Neural cell (in vitro differentiated cells): ENCODE measurements at regions not wholly inside any gene's neighbourhood (a gene's known extent, or its start where the extent isn't known, plus 50 kb on each side); places are given as distances from the start of the nearest gene placed in this dataset.
"Not testable (repeated sequence)": the region's sequence is repeated elsewhere in the genome, so short reads cannot be mapped to it uniquely, and the experiment has no call there.

ENCODE experiments used
- H2AFZ ChIP-seq: fragments of 200-600, 300-800 bp; sonication (generic), shearing (Covaris generic); 2 replicates; pipeline ENCODE4 v1.6.0; 2014; ENCODE audit warnings: low read depth, mild to moderate bottlenecking, antibody characterized with exemption, low read length, moderate library complexity
- H3F3A ChIP-seq: fragments of 200-600 bp; shearing (Covaris generic); 2 replicates; pipeline ENCODE4 v1.6.1; 2016; ENCODE audit warnings: mild to moderate bottlenecking, moderate library complexity, mixed read lengths, antibody characterized with exemption, low read length; ENCODE audit not compliant: insufficient read depth, poor library complexity, severe bottlenecking
- H3K27ac ChIP-seq: fragments of 200-600, 300-800 bp; sonication (generic), shearing (Covaris generic); 2 replicates; pipeline ENCODE4 v1.5.1; 2014; ENCODE audit warnings: mild to moderate bottlenecking, low read length, moderate library complexity
- H3K27me3 ChIP-seq: fragments of 300-800, 200-600 bp; sonication (generic), shearing (Covaris generic); 2 replicates; pipeline ENCODE4 v1.6.0; 2014; ENCODE audit warnings: mild to moderate bottlenecking, low read depth, low read length, moderate library complexity; ENCODE audit not compliant: insufficient read depth
- H3K36me3 ChIP-seq: fragments of 300-800, 200-600 bp; sonication (generic), shearing (Covaris generic); 2 replicates; pipeline ENCODE4 v1.5.1; 2014; ENCODE audit warnings: mild to moderate bottlenecking, antibody characterized with exemption, low read length, moderate library complexity; ENCODE audit not compliant: insufficient read depth
- H3K4me2 ChIP-seq: fragments of 300-800, 200-600 bp; sonication (generic), shearing (Covaris generic); 2 replicates; pipeline ENCODE4 v1.6.0; 2014; ENCODE audit warnings: mild to moderate bottlenecking, low read length
- H3K4me3 ChIP-seq: fragments of 300-800, 200-600 bp; sonication (generic), shearing (Covaris generic); 2 replicates; pipeline ENCODE4 v1.5.1; 2014; ENCODE audit warnings: mild to moderate bottlenecking, low read length, moderate library complexity
- H3K79me2 ChIP-seq: fragments of 200-600 bp; shearing (Covaris generic); replicated peaks from 2 replicates; pipeline ENCODE4 v1.6.0; 2014; ENCODE audit warnings: mild to moderate bottlenecking, low read length, moderate library complexity; ENCODE audit not compliant: insufficient read depth
- H3K9ac ChIP-seq: fragments of 300-800, 200-600 bp; sonication (generic), shearing (Covaris generic); 2 replicates; pipeline ENCODE4 v1.6.1; 2016; ENCODE audit warnings: mild to moderate bottlenecking, low read length, mixed read lengths
- H3K9me2 ChIP-seq: fragments of 200-600 bp; shearing (Covaris generic); 2 replicates; pipeline ENCODE4 v1.6.1; 2016; ENCODE audit warnings: mild to moderate bottlenecking, low read length, mixed read lengths; ENCODE audit not compliant: insufficient read depth
- H3K9me3 ChIP-seq: fragments of 200-600, 300-800 bp; sonication (generic), shearing (Covaris generic); 2 replicates; pipeline ENCODE4 v1.6.1; 2016; ENCODE audit warnings: mild to moderate bottlenecking, mixed run types, low read length, moderate library complexity, mixed read lengths
- H4K20me1 ChIP-seq: fragments of 200-600 bp; shearing (Covaris generic); 2 replicates; pipeline ENCODE4 v1.6.1; 2016; ENCODE audit warnings: mild to moderate bottlenecking, mixed run types; ENCODE audit not compliant: insufficient read depth
- EP300 ChIP-seq: fragments of 450-650 bp; conservative IDR thresholded peaks from 2 replicates; pipeline ENCODE4 v1.6.1; 2014; ENCODE audit warnings: antibody characterized with exemption, mild to moderate bottlenecking, moderate library complexity; ENCODE audit not compliant: poor library complexity, severe bottlenecking
- EZH2 ChIP-seq: fragments of 200-600, 300-800 bp; shearing (Covaris generic), sonication (generic); IDR thresholded peaks from 2 replicates; pipeline ENCODE4 v1.6.1; 2014; ENCODE audit warnings: antibody characterized with exemption, low read length, borderline replicate concordance, mild to moderate bottlenecking; ENCODE audit not compliant: insufficient read depth, poor library complexity, severe bottlenecking
- MXI1 ChIP-seq: fragments of 450-650 bp; conservative IDR thresholded peaks from 2 replicates; pipeline ENCODE4 v1.6.1; 2014; ENCODE audit warnings: antibody characterized with exemption, mild to moderate bottlenecking; ENCODE audit not compliant: poor library complexity, severe bottlenecking
- POLR2AphosphoS5 ChIP-seq: IDR thresholded peaks from 2 replicates; pipeline ENCODE4 v1.6.1; 2012
- RAD21 ChIP-seq: fragments of 450-650 bp; conservative IDR thresholded peaks from 2 replicates; pipeline ENCODE4 v1.6.1; 2014; ENCODE audit warnings: antibody characterized with exemption, mild to moderate bottlenecking, moderate library complexity
- SMC3 ChIP-seq: fragments of 450-650 bp; conservative IDR thresholded peaks from 2 replicates; pipeline ENCODE4 v1.6.1; 2014; ENCODE audit warnings: antibody characterized with exemption, mild to moderate bottlenecking, moderate library complexity; ENCODE audit not compliant: poor library complexity
- TAF1 ChIP-seq: IDR thresholded peaks from 2 replicates; pipeline ENCODE4 v1.6.1; 2012; ENCODE audit warnings: low read depth
- TF ChIP-seq, protein P1 (sequence below): fragments of 450-650 bp; IDR thresholded peaks from 2 replicates; pipeline ENCODE4 v1.5.1; 2014; ENCODE audit warnings: antibody characterized with exemption, mild to moderate bottlenecking, moderate library complexity; ENCODE audit not compliant: poor library complexity, severe bottlenecking
- TF ChIP-seq, protein P2 (sequence below): IDR thresholded peaks from 2 replicates; pipeline ENCODE4 v1.6.1; 2012; ENCODE audit warnings: borderline replicate concordance

DNA sequence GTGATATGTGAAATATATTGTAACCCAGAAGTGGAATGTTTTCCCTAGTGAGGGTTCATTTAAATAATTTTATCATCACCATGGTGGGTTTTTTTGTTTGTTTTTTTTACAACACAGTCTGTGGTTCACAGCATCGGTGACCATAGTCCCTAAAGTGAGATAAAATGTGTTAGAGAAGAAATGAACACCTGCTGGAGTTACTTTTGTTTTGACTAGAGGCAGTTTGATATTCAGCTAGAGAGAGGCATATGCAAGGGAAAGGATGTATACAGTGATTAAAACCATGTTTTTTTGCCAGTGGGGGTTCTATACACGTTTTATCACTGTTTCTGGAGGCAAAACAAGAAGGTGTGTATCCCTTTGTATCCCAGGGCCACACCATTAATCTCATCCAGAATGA, 541.5 kb downstream of the PCDH7 start:
- Histone ChIP-seq H3K9me3 (no peaks in the 10 kb centered on the region), H3K4me3 (no peak overlapping the region), H3K9me2 (no peaks in the 10 kb centered on the region), H4K20me1 (no peaks in the 10 kb centered on the region), H3K4me2 (no peak overlapping the region), H2AFZ (no peak overlapping the region), H3K79me2 (no peaks in the 10 kb centered on the region), H3F3A (no peaks in the 10 kb centered on the region), H3K36me3 (no peaks in the 10 kb centered on the region), H3K9ac (no peak overlapping the region), H3K27me3 (no peaks in the 10 kb centered on the region), H3K27ac (no peak overlapping the region)
- TF ChIP-seq RAD21, result no peak
- TF ChIP-seq, protein P1, sequence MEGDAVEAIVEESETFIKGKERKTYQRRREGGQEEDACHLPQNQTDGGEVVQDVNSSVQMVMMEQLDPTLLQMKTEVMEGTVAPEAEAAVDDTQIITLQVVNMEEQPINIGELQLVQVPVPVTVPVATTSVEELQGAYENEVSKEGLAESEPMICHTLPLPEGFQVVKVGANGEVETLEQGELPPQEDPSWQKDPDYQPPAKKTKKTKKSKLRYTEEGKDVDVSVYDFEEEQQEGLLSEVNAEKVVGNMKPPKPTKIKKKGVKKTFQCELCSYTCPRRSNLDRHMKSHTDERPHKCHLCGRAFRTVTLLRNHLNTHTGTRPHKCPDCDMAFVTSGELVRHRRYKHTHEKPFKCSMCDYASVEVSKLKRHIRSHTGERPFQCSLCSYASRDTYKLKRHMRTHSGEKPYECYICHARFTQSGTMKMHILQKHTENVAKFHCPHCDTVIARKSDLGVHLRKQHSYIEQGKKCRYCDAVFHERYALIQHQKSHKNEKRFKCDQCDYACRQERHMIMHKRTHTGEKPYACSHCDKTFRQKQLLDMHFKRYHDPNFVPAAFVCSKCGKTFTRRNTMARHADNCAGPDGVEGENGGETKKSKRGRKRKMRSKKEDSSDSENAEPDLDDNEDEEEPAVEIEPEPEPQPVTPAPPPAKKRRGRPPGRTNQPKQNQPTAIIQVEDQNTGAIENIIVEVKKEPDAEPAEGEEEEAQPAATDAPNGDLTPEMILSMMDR, result no peak
- TF ChIP-seq EP300, result no peak
- TF ChIP-seq POLR2AphosphoS5, result no peak

DNA sequence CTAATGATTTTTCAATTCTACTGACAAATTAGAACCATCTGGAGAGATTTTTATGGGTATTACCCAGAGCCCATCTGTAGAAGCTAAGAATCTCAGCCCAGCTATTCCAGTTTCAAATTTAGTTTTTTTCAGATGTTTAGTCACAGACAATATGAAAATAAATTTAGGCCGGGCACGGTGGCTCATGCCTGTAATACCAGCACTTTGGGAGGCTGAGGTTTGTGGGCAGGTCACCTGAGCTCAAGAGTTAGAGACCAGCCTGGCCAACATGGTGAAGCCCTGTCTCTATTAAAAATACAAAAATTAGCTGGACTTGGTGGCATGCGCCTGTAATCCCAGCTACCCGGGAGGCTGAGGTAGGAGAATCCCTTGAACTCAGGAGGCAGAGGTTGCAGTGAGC, 545.9 kb downstream of the PCDH7 start:
- H3K4me3 ChIP-seq, H3K4me2 ChIP-seq, H3K9me2 ChIP-seq, H3F3A ChIP-seq, H3K36me3 ChIP-seq, H4K20me1 ChIP-seq, H2AFZ ChIP-seq, H3K27ac ChIP-seq, H3K27me3 ChIP-seq, H3K9me3 ChIP-seq, H3K79me2 ChIP-seq, H3K9ac ChIP-seq: not testable (repeated sequence)

DNA sequence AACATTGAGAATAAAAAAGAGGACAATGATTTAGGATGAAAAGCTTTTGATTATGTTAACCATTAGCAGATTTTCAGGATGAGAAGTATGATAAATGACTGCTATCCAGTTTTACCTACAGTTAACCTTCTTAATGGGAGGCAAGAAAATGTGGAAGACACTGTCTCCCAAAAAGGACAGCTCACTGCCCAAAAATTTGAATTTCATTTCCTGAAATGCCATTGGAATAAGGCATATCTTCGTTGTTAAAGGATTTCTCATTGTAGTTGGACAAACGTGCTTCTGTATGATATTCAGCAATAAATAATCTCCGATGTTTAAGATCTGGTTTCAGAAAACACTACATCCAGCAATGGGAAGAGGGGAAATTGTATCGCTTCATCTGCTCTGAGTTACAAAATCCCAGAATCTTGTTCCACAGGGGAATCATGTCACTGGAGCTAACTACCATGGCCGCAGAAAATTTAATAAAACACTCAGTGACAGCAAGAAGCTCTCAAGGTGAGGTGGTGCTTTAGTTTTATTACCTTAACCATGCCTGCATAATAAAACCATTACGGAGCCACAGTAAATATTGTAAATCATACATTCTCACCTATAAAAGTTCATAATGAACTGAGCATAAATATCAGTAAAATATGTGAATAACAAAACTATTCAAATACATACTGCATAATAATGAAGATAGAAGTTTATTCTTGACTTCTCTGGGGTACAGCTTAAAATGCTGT, 552.3 kb downstream of the PCDH7 start:
- H3K4me2 ChIP-seq, result no peak overlapping the region
- no peak overlapping the region for H3K9ac ChIP-seq
- H3K4me3 ChIP-seq, result no peak overlapping the region
- H3K79me2 ChIP-seq, result no peaks in the 10 kb centered on the region
- no peaks in the 10 kb centered on the region for H3K9me2 ChIP-seq
- H3F3A ChIP-seq, result no peaks in the 10 kb centered on the region
- no peak for TF ChIP-seq POLR2AphosphoS5
- TF ChIP-seq, protein P1, result no peak
- TF ChIP-seq TAF1, result no peak
- TF ChIP-seq, protein P2, sequence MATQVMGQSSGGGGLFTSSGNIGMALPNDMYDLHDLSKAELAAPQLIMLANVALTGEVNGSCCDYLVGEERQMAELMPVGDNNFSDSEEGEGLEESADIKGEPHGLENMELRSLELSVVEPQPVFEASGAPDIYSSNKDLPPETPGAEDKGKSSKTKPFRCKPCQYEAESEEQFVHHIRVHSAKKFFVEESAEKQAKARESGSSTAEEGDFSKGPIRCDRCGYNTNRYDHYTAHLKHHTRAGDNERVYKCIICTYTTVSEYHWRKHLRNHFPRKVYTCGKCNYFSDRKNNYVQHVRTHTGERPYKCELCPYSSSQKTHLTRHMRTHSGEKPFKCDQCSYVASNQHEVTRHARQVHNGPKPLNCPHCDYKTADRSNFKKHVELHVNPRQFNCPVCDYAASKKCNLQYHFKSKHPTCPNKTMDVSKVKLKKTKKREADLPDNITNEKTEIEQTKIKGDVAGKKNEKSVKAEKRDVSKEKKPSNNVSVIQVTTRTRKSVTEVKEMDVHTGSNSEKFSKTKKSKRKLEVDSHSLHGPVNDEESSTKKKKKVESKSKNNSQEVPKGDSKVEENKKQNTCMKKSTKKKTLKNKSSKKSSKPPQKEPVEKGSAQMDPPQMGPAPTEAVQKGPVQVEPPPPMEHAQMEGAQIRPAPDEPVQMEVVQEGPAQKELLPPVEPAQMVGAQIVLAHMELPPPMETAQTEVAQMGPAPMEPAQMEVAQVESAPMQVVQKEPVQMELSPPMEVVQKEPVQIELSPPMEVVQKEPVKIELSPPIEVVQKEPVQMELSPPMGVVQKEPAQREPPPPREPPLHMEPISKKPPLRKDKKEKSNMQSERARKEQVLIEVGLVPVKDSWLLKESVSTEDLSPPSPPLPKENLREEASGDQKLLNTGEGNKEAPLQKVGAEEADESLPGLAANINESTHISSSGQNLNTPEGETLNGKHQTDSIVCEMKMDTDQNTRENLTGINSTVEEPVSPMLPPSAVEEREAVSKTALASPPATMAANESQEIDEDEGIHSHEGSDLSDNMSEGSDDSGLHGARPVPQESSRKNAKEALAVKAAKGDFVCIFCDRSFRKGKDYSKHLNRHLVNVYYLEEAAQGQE, result no peak
- TF ChIP-seq RAD21, result no peak
- no peak for TF ChIP-seq MXI1
- TF ChIP-seq EP300, result no peak
- no peak for TF ChIP-seq SMC3
- no peak for TF ChIP-seq EZH2
- H3K9me3 ChIP-seq, result no peaks in the 10 kb centered on the region
- no peaks in the 10 kb centered on the region for H4K20me1 ChIP-seq
- H3K27ac ChIP-seq, result no peak overlapping the region
- H2AFZ ChIP-seq, result no peak overlapping the region
- no peaks in the 10 kb centered on the region for H3K27me3 ChIP-seq
- H3K36me3 ChIP-seq, result no peaks in the 10 kb centered on the region
